Astrocyte (in vitro differentiated cells and primary cell): ENCODE measurements at regions not wholly inside any gene's neighbourhood (a gene's known extent, or its start where the extent isn't known, plus 50 kb on each side); places are given as distances from the start of the nearest gene placed in this dataset.
A peak's percentile ranks its signal among the peaks of the same experiment; 100 is the strongest.

Source experiments
- DNase-seq: peaks from one replicate; pipeline ENCODE4 v3.0.0-alpha.2; 2010; ENCODE audit warnings: low read depth
- FAIRE-seq: peaks from 2 replicates; lab custom pipeline; 2011; peaks lifted over from hg19 to GRCh38; lab: Jason Lieb, UNC
- H2AFZ ChIP-seq: 2 replicates; pipeline ENCODE4 v1.6.0; 2012; ENCODE audit warnings: low read depth, low read length, inconsistent platforms
- H3K27ac ChIP-seq: 2 replicates; pipeline ENCODE4 v1.5.1; 2011; ENCODE audit warnings: low read depth, low read length, inconsistent platforms
- H3K27me3 ChIP-seq: 2 replicates; pipeline ENCODE4 v1.6.0; 2011; ENCODE audit warnings: low read length, inconsistent platforms; ENCODE audit not compliant: insufficient read depth
- H3K36me3 ChIP-seq: 2 replicates; pipeline ENCODE4 v1.5.1; 2011; ENCODE audit warnings: low read length, inconsistent platforms; ENCODE audit not compliant: insufficient read depth
- H3K4me1 ChIP-seq: 2 replicates; pipeline ENCODE4 v1.5.1; 2011; ENCODE audit warnings: low read length, inconsistent platforms; ENCODE audit not compliant: insufficient read depth
- H3K4me2 ChIP-seq: 2 replicates; pipeline ENCODE4 v1.6.0; 2012; ENCODE audit warnings: low read length, inconsistent platforms
- H3K4me3 ChIP-seq: 2 replicates; pipeline ENCODE4 v1.5.1; 2011; ENCODE audit warnings: low read depth, mild to moderate bottlenecking, low read length, inconsistent platforms; ENCODE audit not compliant: insufficient read depth
- H3K79me2 ChIP-seq: 2 replicates; pipeline ENCODE4 v1.6.0; 2012; ENCODE audit warnings: mild to moderate bottlenecking, low read length, inconsistent platforms; ENCODE audit not compliant: insufficient read depth
- H3K9ac ChIP-seq: 2 replicates; pipeline ENCODE4 v1.6.0; 2012; ENCODE audit warnings: mild to moderate bottlenecking, low read length, inconsistent platforms
- H3K9me3 ChIP-seq: 2 replicates; pipeline ENCODE4 v1.5.1; 2012; ENCODE audit warnings: low read depth, mild to moderate bottlenecking, low read length, inconsistent platforms; ENCODE audit not compliant: insufficient read depth
- H4K20me1 ChIP-seq: 2 replicates; pipeline ENCODE4 v1.6.0; 2012; ENCODE audit warnings: low read length, inconsistent platforms; ENCODE audit not compliant: insufficient read depth
- H3K27ac Mint-ChIP-seq: one replicate; pipeline ENCODE4 v1.8.0; 2021; ENCODE audit warnings: mild to moderate bottlenecking, mixed read lengths; ENCODE audit not compliant: unreplicated experiment
- H3K27me3 Mint-ChIP-seq: one replicate; pipeline ENCODE4 v1.8.0; 2021; ENCODE audit warnings: low read depth, mixed read lengths; ENCODE audit not compliant: unreplicated experiment
- H3K36me3 Mint-ChIP-seq: one replicate; pipeline ENCODE4 v1.8.0; 2021; ENCODE audit warnings: low read depth, mixed read lengths; ENCODE audit not compliant: unreplicated experiment
- H3K4me1 Mint-ChIP-seq: one replicate; pipeline ENCODE4 v1.8.0; 2021; ENCODE audit warnings: low read depth, mixed read lengths; ENCODE audit not compliant: unreplicated experiment
- H3K4me3 Mint-ChIP-seq: one replicate; pipeline ENCODE4 v1.8.0; 2021; ENCODE audit warnings: mild to moderate bottlenecking, moderate library complexity, mixed read lengths; ENCODE audit not compliant: unreplicated experiment
- H3K9me3 Mint-ChIP-seq: one replicate; pipeline ENCODE4 v1.8.0; 2021; ENCODE audit warnings: mild to moderate bottlenecking, mixed read lengths; ENCODE audit not compliant: unreplicated experiment
- CTCF ChIP-seq: IDR thresholded peaks from 2 replicates; pipeline ENCODE4 v1.5.1; 2011; ENCODE audit warnings: low read depth, mild to moderate bottlenecking, inconsistent platforms, low read length, moderate library complexity; ENCODE audit not compliant: insufficient read depth
- EZH2 ChIP-seq: IDR thresholded peaks from 2 replicates; pipeline ENCODE4 v1.6.1; 2012; ENCODE audit warnings: mild to moderate bottlenecking, low read length, inconsistent platforms; ENCODE audit not compliant: insufficient read depth

DNA sequence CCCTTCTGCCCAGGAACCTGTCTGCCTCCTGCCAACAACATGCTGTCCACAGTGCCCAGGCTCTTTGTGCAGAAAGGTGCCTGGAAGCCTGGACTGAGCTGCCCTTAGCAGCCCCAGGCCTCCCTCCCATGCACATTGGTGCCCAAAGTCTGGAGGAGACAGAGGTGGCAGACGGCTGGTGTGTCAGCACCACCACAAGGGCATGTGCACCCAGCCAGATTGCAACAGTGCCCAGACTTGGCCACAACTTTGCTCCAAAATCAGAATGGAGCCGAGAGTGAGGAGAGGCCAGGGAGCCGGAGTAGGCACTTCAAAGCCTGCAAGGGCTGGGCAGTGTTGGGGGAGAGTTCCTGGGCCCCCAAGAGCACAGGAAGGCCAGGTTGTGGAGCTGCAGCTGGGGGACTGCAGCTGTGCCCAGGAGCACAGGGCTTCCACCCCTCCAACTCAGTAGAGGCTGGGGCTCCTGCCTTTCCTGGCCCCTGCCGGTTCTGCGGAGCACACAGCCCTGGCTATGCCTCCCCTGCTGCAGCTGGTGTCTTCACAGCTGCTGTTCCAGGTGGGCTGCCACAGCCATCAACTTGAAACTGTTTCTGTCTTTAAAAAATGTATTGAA, 1255.8 kb downstream of the SLITRK5 start:
- Mint-ChIP-seq H3K4me3 (no peak overlapping the region), H3K27me3 (no peaks in the 10 kb centered on the region), H3K36me3 (no peaks in the 10 kb centered on the region), H3K27ac (no peak overlapping the region), H3K4me1 (no peaks in the 10 kb centered on the region), H3K9me3 (no peaks in the 10 kb centered on the region)
- H3K79me2 ChIP-seq: no peaks in the 10 kb centered on the region
- H2AFZ ChIP-seq: no peak overlapping the region
- H3K36me3 ChIP-seq: no peaks in the 10 kb centered on the region
- H3K27me3 ChIP-seq: no peaks in the 10 kb centered on the region
- no peak overlapping the region for H3K27ac ChIP-seq
- H4K20me1 ChIP-seq: no peaks in the 10 kb centered on the region
- FAIRE-seq (no peak), DNase-seq (no peak)
- no peaks in the 10 kb centered on the region for H3K9me3 ChIP-seq
- H3K4me2 ChIP-seq: no peak overlapping the region
- H3K4me1 ChIP-seq: no peaks in the 10 kb centered on the region
- H3K9ac ChIP-seq: no peak overlapping the region
- TF ChIP-seq EZH2 (no peak), CTCF (no peak)
- no peak overlapping the region for H3K4me3 ChIP-seq

- TF ChIP-seq CTCF (no peak), EZH2 (no peak)
- no peak overlapping the region for H2AFZ ChIP-seq
- peak; percentile 2 for DNase-seq
- Mint-ChIP-seq H3K36me3 (no peaks in the 10 kb centered on the region), H3K9me3 (no peaks in the 10 kb centered on the region), H3K4me1 (no peaks in the 10 kb centered on the region), H3K27me3 (no peaks in the 10 kb centered on the region), H3K27ac (no peak overlapping the region), H3K4me3 (no peak overlapping the region)
- no peaks in the 10 kb centered on the region for H4K20me1 ChIP-seq
- no peaks in the 10 kb centered on the region for H3K36me3 ChIP-seq
- FAIRE-seq: no peak
- no peaks in the 10 kb centered on the region for H3K9me3 ChIP-seq
- H3K27me3 ChIP-seq: no peaks in the 10 kb centered on the region
- no peak overlapping the region for H3K4me2 ChIP-seq
- no peak overlapping the region for H3K9ac ChIP-seq
- no peak overlapping the region for H3K27ac ChIP-seq
- no peak overlapping the region for H3K4me3 ChIP-seq
- H3K4me1 ChIP-seq: no peaks in the 10 kb centered on the region
- H3K79me2 ChIP-seq: no peaks in the 10 kb centered on the region
Observed at GRCh38 chr13:88932950-88933349, 1261.8 kb downstream of the SLITRK5 start.

DNA sequence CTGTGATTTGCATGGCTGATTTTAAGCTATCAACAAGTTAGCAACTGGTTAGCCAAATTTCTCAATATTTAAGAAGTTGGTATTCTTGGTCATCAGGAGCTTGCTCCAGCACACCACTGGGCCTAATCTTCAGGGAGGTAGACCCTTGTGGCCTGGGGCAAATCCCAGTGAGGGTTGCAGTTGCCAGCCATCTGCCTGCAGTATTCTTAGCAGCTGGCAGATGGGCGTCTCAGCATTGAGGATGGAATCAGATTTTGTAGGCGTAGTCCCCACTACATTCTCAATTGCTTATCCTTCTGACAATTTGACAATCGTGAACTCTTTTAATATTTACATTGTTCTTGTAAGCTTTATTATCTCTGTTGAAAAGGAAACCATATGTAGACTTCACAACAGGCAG, 1266.2 kb downstream of the SLITRK5 start:
- Mint-ChIP-seq H3K9me3 (no peaks in the 10 kb centered on the region), H3K36me3 (no peaks in the 10 kb centered on the region), H3K27ac (no peak overlapping the region), H3K4me1 (no peaks in the 10 kb centered on the region), H3K4me3 (no peak overlapping the region), H3K27me3 (no peaks in the 10 kb centered on the region)
- H3K4me1 ChIP-seq: no peaks in the 10 kb centered on the region
- TF ChIP-seq EZH2 (no peak), CTCF (no peak)
- no peak overlapping the region for H3K4me2 ChIP-seq
- H4K20me1 ChIP-seq: no peaks in the 10 kb centered on the region
- no peaks in the 10 kb centered on the region for H3K9me3 ChIP-seq
- no peaks in the 10 kb centered on the region for H3K36me3 ChIP-seq
- no peak overlapping the region for H3K27ac ChIP-seq
- no peaks in the 10 kb centered on the region for H3K79me2 ChIP-seq
- H3K9ac ChIP-seq: no peak overlapping the region
- H3K27me3 ChIP-seq: no peaks in the 10 kb centered on the region
- no peak overlapping the region for H3K4me3 ChIP-seq
- no peak for FAIRE-seq
- H2AFZ ChIP-seq: no peak overlapping the region
- no peak for DNase-seq
